Common myeloid progenitor, CD34-positive (primary cell): ENCODE measurements at regions not wholly inside any gene's neighbourhood (a gene's known extent, or its start where the extent isn't known, plus 50 kb on each side); places are given as distances from the start of the nearest gene placed in this dataset.

Source experiments
- CTCF ChIA-PET: fragments of 350-600 bp; sonication (Branson Sonifier 250); formaldehyde crosslinking; loops from one replicate; lab custom pipeline; 2021; ENCODE audit warnings: antibody characterized with exemption; lab: Charles Lee
- POLR2A ChIA-PET: fragments of 350-600 bp; sonication (Branson Sonifier 250); formaldehyde crosslinking; loops from one replicate; lab custom pipeline; 2021; ENCODE audit warnings: antibody characterized with exemption; lab: Charles Lee
- DNase-seq, 3 donors: peaks; one replicate each; pipeline versions ENCODE4 v3.0.0 to v3.0.0-alpha.2; 2013
- H3K27ac ChIP-seq, 2 experiments: 1 replicate in 1 of 2; 2 replicates in 1 of 2; pipeline ENCODE4 v1.7.0; 2013; ENCODE audit warnings: inconsistent platforms in 2 of 2, low read length in 2 of 2, mild to moderate bottlenecking in 2 of 2, low read depth in 1 of 2, moderate library complexity in 1 of 2; ENCODE audit not compliant: severe bottlenecking in 2 of 2, insufficient read depth in 1 of 2, poor library complexity in 1 of 2
- H3K27me3 ChIP-seq, 5 experiments: replicated peaks in 2 of 5; 1 replicate in 3 of 5; 2 replicates in 2 of 5; pipeline versions ENCODE4 v1.6.1 to v1.7.0; 2013; ENCODE audit warnings: low read length in 4 of 5, mild to moderate bottlenecking in 2 of 5, moderate library complexity in 2 of 5, inconsistent platforms in 1 of 5; ENCODE audit not compliant: insufficient read depth in 5 of 5, control insufficient read depth in 4 of 5
- H3K36me3 ChIP-seq, 4 experiments: 1 replicate in 2 of 4; 2 replicates in 2 of 4; pipeline versions ENCODE4 v1.6.1 to v1.7.0; 2013; ENCODE audit warnings: low read length in 3 of 4, control low read depth in 1 of 4, mild to moderate bottlenecking in 1 of 4; ENCODE audit not compliant: control insufficient read depth in 4 of 4, insufficient read depth in 4 of 4
- H3K4me1 ChIP-seq, 4 experiments: 1 replicate in 3 of 4; 2 replicates in 1 of 4; pipeline versions ENCODE4 v1.6.1 to v1.7.1; 2013; ENCODE audit warnings: low read length in 3 of 4, mild to moderate bottlenecking in 3 of 4, control low read depth in 1 of 4, inconsistent platforms in 1 of 4, moderate library complexity in 1 of 4; ENCODE audit not compliant: control insufficient read depth in 4 of 4, insufficient read depth in 4 of 4; ENCODE audit errors: control extremely low read depth in 1 of 4
- H3K4me3 ChIP-seq, 7 experiments: 1 replicate in 4 of 7; 2 replicates in 3 of 7; pipeline versions ENCODE4 v1.5.1 to v1.7.0; 2013; ENCODE audit warnings: mild to moderate bottlenecking in 7 of 7, low read length in 6 of 7, moderate library complexity in 6 of 7, inconsistent platforms in 2 of 7, low read depth in 2 of 7, control low read depth in 1 of 7; ENCODE audit not compliant: insufficient read depth in 4 of 7, control insufficient read depth in 1 of 7; ENCODE audit errors: extremely low read depth in 1 of 7
- H3K9me3 ChIP-seq, 5 experiments: 1 replicate in 4 of 5; 2 replicates in 1 of 5; pipeline versions ENCODE4 v1.6.1 to v1.7.1; 2013; ENCODE audit warnings: low read length in 4 of 5, mild to moderate bottlenecking in 2 of 5, inconsistent platforms in 1 of 5, low read depth in 1 of 5, moderate library complexity in 1 of 5; ENCODE audit not compliant: control insufficient read depth in 4 of 5, insufficient read depth in 2 of 5; ENCODE audit errors: control extremely low read depth in 1 of 5
- WGBS: methylation state at CpG from one replicate; pipeline ENCODE4 v1.1.5; 2013; ENCODE audit not compliant: insufficient coverage; 5-methylcytosine and 5-hydroxymethylcytosine counted together

DNA sequence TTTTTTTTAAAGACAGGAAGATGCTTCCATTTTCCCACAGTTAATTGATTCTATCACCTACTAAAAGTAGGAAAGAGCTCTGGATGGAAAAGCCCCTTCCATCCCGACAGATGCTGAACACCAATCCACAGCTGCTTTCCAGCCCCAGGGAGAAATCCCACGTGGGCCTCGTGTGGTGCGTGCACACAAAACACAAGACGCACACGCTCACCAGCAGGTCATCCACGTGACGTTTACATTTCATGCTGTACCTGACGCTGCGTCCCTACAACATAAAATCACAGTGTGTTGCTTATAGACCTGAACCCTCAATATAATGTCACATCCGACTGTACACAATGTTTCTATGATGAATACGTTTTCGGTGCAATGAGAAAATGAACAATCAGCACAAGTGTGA lies 50.2 kb upstream of the DACT2 start:
- ChIA-PET POLR2A (no interaction called here), CTCF (interaction anchor here (0.6 to 3.3 kb wide), 10 partner anchors 15 to 588 kb away, joined by 3 to 18 read pairs (median 4); no protein-coding TSS in a partner anchor)
- H3K9me3 ChIP-seq: peaks cover 0 to 3% (median 0%) of the 10 kb centered on the region in 5 experiments
- no peak overlapping the region for H3K4me3 ChIP-seq
- WGBS: 92% methylated on average over 10 of the region's 13 CpGs
- H3K36me3 ChIP-seq: no peaks in the 10 kb centered on the region
- H3K27me3 ChIP-seq: peaks cover 0 to 24% (median 4%) of the 10 kb centered on the region in 5 experiments
- H3K27ac ChIP-seq: no peak overlapping the region
- H3K4me1 ChIP-seq: peaks cover 0 to 11% (median 1%) of the 10 kb centered on the region in 4 experiments
- DNase-seq: no peak

DNA sequence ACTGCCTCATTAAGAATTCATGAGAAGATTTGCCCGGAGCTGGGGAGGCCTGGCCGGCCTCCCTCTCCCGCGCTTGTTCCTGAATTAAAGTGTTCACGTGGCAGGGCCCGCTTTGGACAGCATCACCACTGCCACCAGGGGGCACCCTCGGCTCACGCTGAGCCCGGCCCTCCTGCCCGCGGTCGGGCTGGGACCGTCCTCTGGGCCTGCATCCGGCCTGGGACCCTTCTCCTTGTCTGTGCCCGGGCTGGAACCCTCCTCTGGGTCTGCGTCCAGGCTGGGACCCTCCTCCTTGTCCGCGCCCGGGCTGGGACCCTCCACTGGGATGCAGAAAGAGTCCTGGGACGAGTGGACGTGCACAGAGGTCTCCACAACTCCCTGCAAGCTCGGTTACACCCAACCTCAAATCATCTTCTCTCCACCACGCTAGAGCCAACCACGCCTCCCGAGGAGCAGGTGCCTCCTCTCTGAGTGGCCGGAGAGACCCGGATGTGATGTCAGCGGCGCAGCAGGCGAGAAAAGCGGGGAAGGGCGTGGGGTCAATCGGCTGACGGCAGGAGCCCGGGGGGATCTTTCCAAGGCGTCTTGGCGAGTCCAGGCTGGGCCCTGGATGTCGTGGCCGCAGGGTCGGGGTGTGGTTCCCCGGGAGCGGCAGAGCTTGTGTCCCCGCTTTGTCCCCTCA lies 50.9 kb upstream of the DACT2 start:
- CTCF ChIA-PET: interaction anchor here (0.9 to 3.3 kb wide), 11 partner anchors 16 to 587 kb away, joined by 3 to 18 read pairs (median 4); no protein-coding TSS in a partner anchor
- WGBS: 53% methylated on average over 37 of the region's 43 CpGs
- POLR2A ChIA-PET: no interaction called here
- peak; percentile 40 to 60 (median 44) for DNase-seq
- H3K27ac ChIP-seq: no peak overlapping the region
- H3K36me3 ChIP-seq: no peaks in the 10 kb centered on the region
- peaks cover 0 to 24% (median 4%) of the 10 kb centered on the region in 5 experiments for H3K27me3 ChIP-seq
- peaks cover 0 to 3% (median 0%) of the 10 kb centered on the region in 5 experiments for H3K9me3 ChIP-seq
- H3K4me1 ChIP-seq: peaks cover 0 to 11% (median 1%) of the 10 kb centered on the region in 4 experiments
- no peak overlapping the region for H3K4me3 ChIP-seq

DNA sequence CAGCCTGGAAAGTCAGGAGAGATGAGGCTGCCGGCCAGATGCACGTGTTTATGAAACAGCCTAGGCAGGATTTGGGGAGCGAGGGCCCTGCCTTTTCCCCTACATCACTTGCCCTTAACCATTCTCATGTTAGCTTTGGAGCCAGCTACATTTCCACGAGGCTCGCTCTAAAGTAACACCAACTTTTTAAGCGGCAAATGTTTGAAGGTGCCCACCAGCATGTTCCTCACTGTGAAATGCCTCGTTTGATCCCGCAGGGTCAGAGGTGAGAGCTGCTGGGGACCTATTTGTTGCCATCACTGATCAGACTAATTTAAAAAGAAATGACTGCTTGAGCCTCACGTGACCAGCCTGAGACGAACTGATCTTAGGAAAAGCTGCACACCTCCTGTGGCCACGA lies 51.6 kb upstream of the DACT2 start:
- POLR2A ChIA-PET: no interaction called here
- WGBS: 87% methylated on average over 11 of the region's 11 CpGs

DNA sequence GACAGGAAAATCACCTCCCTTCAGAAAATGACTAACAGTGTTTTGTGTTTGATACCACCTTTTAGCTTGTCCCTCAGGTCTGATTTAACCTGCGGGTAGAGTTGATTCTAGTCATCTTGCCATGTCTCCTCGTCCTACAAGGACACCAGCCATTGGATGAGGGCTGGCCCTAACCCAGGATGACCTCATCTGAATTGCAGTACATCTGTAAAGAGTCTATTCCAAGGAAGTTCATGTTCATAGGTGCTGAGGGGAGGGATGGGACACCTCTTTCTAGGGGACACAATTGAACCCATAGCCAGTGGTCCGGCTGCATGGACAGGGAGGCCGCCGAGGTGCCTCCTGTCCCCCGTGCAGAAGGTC lies 52.0 kb upstream of the DACT2 start:
- no peak for DNase-seq
- POLR2A ChIA-PET: no interaction called here
- Histone ChIP-seq H3K27me3 (peaks cover 0 to 22% (median 4%) of the 10 kb centered on the region in 5 experiments), H3K4me1 (peaks cover 0 to 8% (median 1%) of the 10 kb centered on the region in 4 experiments), H3K9me3 (peaks cover 0 to under 1% (median 0%) of the 10 kb centered on the region in 5 experiments), H3K27ac (no peak overlapping the region), H3K36me3 (no peaks in the 10 kb centered on the region), H3K4me3 (no peak overlapping the region)
- WGBS: 98% methylated on average over 6 of the region's 6 CpGs
- CTCF ChIA-PET: interaction anchor here (0.7 to 3.3 kb wide), 4 partner anchors 9 to 518 kb away, joined by 3 to 18 read pairs (median 7); no protein-coding TSS in a partner anchor

More for the DNA sequence above, 51.6 kb upstream of the DACT2 start:
- no peak overlapping the region for H3K27ac ChIP-seq
- DNase-seq: no peak
- H3K4me1 ChIP-seq: peaks cover 0 to 11% (median 1%) of the 10 kb centered on the region in 4 experiments
- CTCF ChIA-PET: interaction anchor here (0.7 to 3.3 kb wide), 7 partner anchors 9 to 518 kb away, joined by 3 to 18 read pairs (median 4); no protein-coding TSS in a partner anchor
- peaks cover 0 to 3% (median 0%) of the 10 kb centered on the region in 5 experiments for H3K9me3 ChIP-seq
- no peaks in the 10 kb centered on the region for H3K36me3 ChIP-seq
- peaks cover 0 to 24% (median 4%) of the 10 kb centered on the region in 5 experiments for H3K27me3 ChIP-seq
- no peak overlapping the region for H3K4me3 ChIP-seq

DNA sequence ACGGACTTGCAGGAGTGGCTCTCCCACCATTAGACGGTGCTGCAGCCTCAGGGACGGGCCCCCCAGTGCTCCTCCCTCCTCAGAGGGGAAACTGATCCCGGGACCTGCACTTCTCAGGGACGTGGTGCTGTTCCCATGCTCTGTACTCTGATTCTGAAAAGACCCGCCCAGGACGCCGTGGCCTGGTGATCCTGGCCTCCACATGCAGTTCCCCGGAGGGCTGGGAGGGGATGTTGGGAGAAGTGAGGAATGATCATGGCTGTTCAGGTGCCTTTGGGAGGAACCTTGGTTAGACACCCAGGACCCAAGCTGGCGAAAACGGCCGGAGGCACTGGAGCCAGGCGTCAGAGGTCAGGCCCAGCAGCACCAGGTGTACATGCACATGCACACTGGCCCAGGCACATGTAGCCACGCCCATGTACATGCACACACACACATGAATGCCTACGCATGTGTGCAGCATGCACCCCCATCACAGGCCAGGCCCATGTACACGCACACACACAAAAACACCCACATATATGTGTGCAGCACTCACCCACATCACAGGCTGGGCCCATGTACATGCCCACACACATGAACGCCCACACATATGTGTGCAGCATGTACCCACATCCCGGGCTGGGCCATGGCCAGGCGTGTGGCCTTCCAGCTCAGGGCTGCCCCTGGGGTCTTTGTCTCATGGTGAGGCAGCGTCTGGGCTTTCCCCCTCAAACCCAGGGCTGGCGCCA lies 52.6 kb upstream of the DACT2 start:
- WGBS: 97% methylated on average over 20 of the region's 21 CpGs
- Histone ChIP-seq H3K36me3 (no peaks in the 10 kb centered on the region), H3K9me3 (no peaks in the 10 kb centered on the region), H3K4me1 (peaks cover 0 to 4% (median under 1%) of the 10 kb centered on the region in 4 experiments), H3K27ac (no peak overlapping the region), H3K4me3 (no peak overlapping the region), H3K27me3 (peaks cover 0 to 25% (median 4%) of the 10 kb centered on the region in 5 experiments)
- CTCF ChIA-PET: interaction anchor here (3.3 kb wide), 1 partner anchor 517 kb away, joined by 18 read pairs; no protein-coding TSS in a partner anchor
- no peak for DNase-seq
- POLR2A ChIA-PET: no interaction called here

DNA sequence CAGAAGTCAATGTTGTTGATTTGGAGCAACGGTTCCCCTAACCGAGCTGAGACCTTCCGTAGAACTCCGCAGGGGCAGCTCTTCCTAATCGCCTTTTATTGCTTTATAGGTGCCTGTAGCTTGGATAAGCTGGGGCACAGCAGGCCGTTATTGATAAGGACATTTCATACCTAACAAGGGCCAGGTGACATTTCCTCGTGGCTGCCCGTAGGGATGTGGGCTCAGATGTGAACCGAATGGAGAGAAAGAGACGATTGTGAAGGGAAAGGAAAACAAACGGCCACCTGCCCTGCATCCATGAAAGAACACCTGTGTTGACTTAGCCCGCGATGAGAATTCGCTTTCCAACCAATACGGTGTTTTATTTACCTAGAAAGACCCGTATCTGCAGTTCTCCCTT lies 53.3 kb upstream of the DACT2 start:
- CTCF ChIA-PET: interaction anchor here (0.7 kb wide), 1 partner anchor 510 kb away, joined by 4 read pairs; no protein-coding TSS in a partner anchor
- DNase-seq: no peak
- WGBS: 87% methylated on average over 14 of the region's 16 CpGs

More for the DNA sequence above, 53.3 kb upstream of the DACT2 start:
- Histone ChIP-seq H3K36me3 (no peaks in the 10 kb centered on the region), H3K9me3 (peaks cover 0 to 4% (median 0%) of the 10 kb centered on the region in 5 experiments), H3K27ac (no peak overlapping the region), H3K27me3 (peaks cover 0 to 19% (median 4%) of the 10 kb centered on the region in 5 experiments), H3K4me1 (no peaks in the 10 kb centered on the region), H3K4me3 (no peak overlapping the region)
- POLR2A ChIA-PET: no interaction called here
